ENCODE measurements at regions not wholly inside any gene's neighbourhood (a gene's known extent, or its start where the extent isn't known, plus 50 kb on each side); places are given as distances from the start of the nearest gene placed in this dataset. TPM values are rescaled to one million over a fixed set of nuclear protein-coding genes. Genes with fewer than 3 reads are reported as not detected.

- no peak for DNase-seq
Measured at GRCh38 chr4:81541161-81541945, 69.6 kb upstream of the RASGEF1B start.

GRCh38 chr4:81538716-81539427, 67.2 kb upstream of the RASGEF1B start:
- DNase-seq: no peak

- DNase-seq: no peak
Measured at GRCh38 chr4:81531410-81531809, 59.7 kb upstream of the RASGEF1B start.

- no peak for DNase-seq
Measured at GRCh38 chr4:81528979-81529378, 57.3 kb upstream of the RASGEF1B start.

- no peak for DNase-seq
Measured at GRCh38 chr4:81528200-81528599, 56.5 kb upstream of the RASGEF1B start.

- DNase-seq: no peak
Measured at GRCh38 chr4:81527709-81528108, 56.0 kb upstream of the RASGEF1B start.

- DNase-seq: no peak
Measured at GRCh38 chr4:81527115-81527514, 55.4 kb upstream of the RASGEF1B start.

GRCh38 chr4:81526706-81527105, 55.0 kb upstream of the RASGEF1B start:
- DNase-seq: no peak

- DNase-seq: no peak
Measured at GRCh38 chr4:81523672-81524327, 52.1 kb upstream of the RASGEF1B start.

GRCh38 chr4:81522711-81523110, 51.0 kb upstream of the RASGEF1B start:
- DNase-seq: no peak

- DNase-seq: no peak
Measured at GRCh38 chr4:81521708-81522107, 50.0 kb upstream of the RASGEF1B start.

Small RNAs in the stretch of these regions (small RNA-seq; reads per million reads assigned to genes)
- not detected for gene RF00322 (ENCODE audit: low replicate concordance)
- gene RNU6-499P (ENCODE audit: low replicate concordance): not detected

All from skin of body (tissue), 2 donors.